GM12891 (cell line): ENCODE measurements at regions not wholly inside any gene's neighbourhood (a gene's known extent, or its start where the extent isn't known, plus 50 kb on each side); places are given as distances from the start of the nearest gene placed in this dataset.

Source experiments
- DNase-seq: peaks from one replicate; pipeline ENCODE4 v3.0.0; 2011; ENCODE audit warnings: low spot score; ENCODE audit not compliant: insufficient read length
- FAIRE-seq: peaks from 2 replicates; lab custom pipeline; 2011; peaks lifted over from hg19 to GRCh38; lab: Jason Lieb, UNC
- PAX5 ChIP-seq: IDR thresholded peaks from 2 replicates; pipeline ENCODE4 v1.6.1; 2011; ENCODE audit warnings: low read length, moderate library complexity, mild to moderate bottlenecking; ENCODE audit not compliant: insufficient read depth, severe bottlenecking
- POLR2A ChIP-seq: IDR thresholded peaks from 2 replicates; pipeline ENCODE4 v1.6.1; 2011; ENCODE audit warnings: low read depth, low read length, control low read depth
- POLR2AphosphoS5 ChIP-seq: IDR thresholded peaks from 2 replicates; pipeline ENCODE4 v1.6.1; 2011; ENCODE audit warnings: low read depth, low read length, control low read depth
- POU2F2 ChIP-seq: IDR thresholded peaks from 2 replicates; pipeline ENCODE4 v1.6.1; 2011; ENCODE audit warnings: low read depth, mild to moderate bottlenecking, control low read depth, low read length, moderate library complexity
- SPI1 ChIP-seq: IDR thresholded peaks from 2 replicates; pipeline ENCODE4 v1.6.1; 2011; ENCODE audit warnings: low read depth, low read length, control low read depth
- TAF1 ChIP-seq: IDR thresholded peaks from 2 replicates; pipeline ENCODE4 v1.6.1; 2011; ENCODE audit warnings: low read depth, low read length, control low read depth

DNA sequence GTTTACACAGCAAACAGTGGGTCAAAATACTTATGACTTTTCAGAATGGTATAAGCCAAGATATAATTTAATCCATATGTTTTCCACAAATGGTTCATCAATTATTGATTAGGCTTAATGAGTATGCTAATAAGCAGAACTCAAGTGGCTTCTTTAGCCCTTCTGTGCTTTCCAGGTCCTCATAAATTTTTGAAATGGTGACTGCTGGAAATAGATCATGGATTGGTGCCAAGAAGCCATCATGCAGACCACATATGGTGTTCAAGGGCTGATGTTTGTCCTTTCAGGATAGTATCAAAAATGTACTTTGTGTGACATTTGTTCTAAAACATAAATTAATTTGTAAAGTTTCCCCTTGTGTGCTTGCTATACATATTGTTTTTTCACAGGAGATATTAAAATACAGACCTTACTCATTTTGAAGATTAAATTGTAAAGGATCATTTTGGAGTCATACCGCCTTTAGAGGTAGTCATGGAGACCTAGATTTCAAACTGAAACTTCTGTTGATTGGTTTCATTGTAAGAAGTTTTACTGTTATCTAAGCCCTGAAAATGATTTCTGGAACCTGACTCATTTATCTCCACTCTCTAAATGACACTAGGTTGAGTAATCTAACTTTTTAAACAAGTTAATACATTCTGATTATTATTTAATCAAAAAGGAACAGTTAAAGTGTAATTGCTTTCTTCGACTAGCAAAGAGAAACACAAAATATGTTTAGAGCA is 507.9 kb downstream of the PLA2G4A start:
- TF ChIP-seq POU2F2 (no peak), POLR2AphosphoS5 (no peak), TAF1 (no peak), POLR2A (no peak), SPI1 (no peak), PAX5 (no peak)
- DNase-seq (no peak), FAIRE-seq (no peak)

DNA sequence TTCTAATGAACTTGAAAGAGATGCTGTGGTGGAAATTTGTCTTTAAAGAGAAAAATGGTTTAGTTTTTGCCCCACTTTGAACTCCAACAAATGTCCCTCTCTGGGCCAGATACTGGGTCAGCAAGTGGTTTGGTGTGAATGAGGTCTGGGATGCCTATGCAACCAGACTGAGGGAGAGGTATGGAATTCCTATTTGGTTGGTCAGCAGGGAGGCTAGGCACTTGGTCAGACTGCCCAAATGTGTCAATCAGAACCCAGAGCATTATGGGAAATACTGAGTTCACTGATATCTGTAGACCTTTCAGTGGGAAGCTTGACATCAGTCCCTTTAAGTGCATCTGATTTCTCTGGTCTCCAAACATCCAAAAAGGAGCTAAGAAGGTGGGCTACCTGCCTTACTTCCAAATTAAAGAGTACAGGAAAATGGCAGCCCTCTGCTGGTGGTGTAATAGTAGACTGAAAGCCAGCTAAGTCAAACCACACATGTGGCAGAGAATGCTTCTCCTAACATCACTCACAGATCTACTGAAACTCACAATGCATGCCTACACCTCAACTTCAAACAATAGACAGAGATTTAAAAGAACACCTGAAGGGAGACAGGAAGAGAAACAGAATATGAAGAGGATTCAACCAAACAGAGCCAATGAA is 510.1 kb downstream of the PLA2G4A start:
- DNase-seq = no peak
- FAIRE-seq = no peak
- no peak for TF ChIP-seq SPI1

DNA sequence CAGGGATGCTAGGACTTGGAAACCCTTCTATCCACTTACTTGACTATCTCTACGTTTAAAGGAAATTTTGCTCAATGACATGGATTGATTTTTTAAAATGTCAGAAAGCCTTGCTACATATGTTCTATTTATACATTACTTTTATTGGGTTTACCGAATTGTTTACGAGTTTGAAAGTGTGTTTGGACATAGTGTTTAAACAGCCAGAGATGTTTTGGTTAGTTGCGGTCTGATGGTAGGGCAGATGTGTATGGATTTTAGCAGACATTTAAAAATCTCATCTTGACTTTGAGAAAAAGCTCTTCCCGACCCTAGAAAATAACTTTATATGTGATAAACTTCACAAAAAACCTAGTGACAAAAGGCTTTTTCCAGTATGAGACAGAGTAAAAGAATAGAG is 513.7 kb downstream of the PLA2G4A start:
- FAIRE-seq (no peak), DNase-seq (no peak)
- TF ChIP-seq POLR2AphosphoS5 (no peak), POLR2A (no peak), PAX5 (no peak), SPI1 (no peak), TAF1 (no peak), POU2F2 (no peak)

DNA sequence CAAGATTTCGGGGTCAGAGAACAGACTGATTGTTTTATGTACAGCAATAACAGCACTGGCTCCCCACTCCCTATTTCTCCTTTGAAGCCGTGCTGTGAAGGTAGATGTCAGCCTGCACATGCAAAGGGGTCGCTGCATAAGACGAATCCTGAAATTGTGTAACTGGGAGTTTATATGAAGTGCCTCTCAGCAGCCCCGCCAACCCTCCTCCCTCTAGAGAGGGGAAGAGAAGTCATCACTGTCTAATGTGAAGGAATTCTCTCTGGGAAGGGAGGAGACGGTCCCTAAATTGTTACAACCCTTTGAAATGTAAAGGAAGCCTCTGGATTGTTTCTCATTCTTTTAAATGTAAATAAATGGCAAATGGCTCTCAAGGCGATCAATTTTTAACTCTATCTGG is 545.3 kb downstream of the PLA2G4A start:
- no peak for FAIRE-seq
- TF ChIP-seq TAF1 = no peak
- no peak for TF ChIP-seq POLR2AphosphoS5
- no peak for TF ChIP-seq PAX5
- no peak for TF ChIP-seq SPI1
- TF ChIP-seq POLR2A = no peak
- no peak for TF ChIP-seq POU2F2
- DNase-seq = no peak

DNA sequence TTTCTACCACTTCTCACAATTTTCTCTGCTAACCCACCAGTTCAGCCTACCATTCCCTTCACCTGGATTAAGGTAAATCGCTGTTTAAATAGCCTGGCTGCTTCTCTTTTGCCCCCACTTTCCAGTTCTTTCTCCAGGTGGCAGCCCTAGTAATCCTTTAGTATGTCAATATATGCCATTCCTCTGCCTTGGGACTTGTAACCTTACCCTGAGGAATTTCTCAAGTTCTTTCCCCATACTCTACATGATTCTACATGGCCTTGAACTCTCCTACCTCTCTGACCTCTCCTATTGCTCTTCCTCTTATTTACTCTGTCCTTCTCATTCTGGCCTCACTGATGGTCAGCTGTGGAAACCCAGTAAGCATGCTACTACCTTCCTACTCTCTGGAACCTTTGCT is 546.0 kb downstream of the PLA2G4A start:
- DNase-seq = no peak
- no peak for FAIRE-seq
- no peak for TF ChIP-seq PAX5

DNA sequence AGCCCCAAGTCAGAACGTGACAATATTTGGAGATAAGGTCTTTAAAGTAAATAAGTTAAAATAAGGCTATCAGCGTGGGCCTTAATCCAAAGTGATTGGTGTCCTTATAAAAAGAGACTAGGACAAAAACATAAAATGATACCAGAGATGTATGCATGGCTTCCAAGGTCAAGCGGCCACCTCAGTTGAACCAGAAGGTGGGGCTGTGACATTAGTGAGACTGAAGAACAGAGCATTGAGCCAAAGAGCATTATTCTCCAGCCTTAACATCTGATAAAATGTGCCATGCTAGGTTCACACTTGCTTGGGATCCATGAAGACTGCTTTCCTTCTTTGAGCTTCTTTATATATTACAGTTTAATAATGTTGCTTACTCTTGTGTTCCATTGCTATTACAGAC is 554.6 kb downstream of the PLA2G4A start:
- FAIRE-seq (no peak), DNase-seq (no peak)
- no peak for TF ChIP-seq POLR2A
- TF ChIP-seq POU2F2 = no peak
- no peak for TF ChIP-seq POLR2AphosphoS5
- TF ChIP-seq TAF1 = no peak
- TF ChIP-seq SPI1 = no peak
- TF ChIP-seq PAX5 = no peak

DNA sequence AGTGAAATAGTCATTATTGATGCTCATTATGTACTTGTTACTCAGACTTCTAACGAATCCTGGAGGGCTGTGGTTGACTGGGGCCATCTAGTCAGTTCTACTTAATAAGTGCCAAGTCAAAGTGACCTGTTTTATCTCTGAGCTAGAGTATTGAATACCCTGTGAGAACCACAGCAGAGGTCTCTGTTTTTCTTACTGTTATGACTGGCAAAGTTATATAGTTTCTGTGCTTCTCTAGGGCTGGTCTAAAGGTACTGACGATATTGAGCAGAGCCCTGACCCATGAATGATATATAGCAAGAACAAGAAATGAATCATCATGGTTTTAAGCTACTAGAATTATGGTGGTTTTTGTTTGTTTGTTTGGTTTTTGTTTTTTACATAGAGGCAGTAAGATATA is 555.8 kb downstream of the PLA2G4A start:
- TF ChIP-seq POU2F2 = no peak
- DNase-seq (peak; percentile 4), FAIRE-seq (no peak)

DNA sequence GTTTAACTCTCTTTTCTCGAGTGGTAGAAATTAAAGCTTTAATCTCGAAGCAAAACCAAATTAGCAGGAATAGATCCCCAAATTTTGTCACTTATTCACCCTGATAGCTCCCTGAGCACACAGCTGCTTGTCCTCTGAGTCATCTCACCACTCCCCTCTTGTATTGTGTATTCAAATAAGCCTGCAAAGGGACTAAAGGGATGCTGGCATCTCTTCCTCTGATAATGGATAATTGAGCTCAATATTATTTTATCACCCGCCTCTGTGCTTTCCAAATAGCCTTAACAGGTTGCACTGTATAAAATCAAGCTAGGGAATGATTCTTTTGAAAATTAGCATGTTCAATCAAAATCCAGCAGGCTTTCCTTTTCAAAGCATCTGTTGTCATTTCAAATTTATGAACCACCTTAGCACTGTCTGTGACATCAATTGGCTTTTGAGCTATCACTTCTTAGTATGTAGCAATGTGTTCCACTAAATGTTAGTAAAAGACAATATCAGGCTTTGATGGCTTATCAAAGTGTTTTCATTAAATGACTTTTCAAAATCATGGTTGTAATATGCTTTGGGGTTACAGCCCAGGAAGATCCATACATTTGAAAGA is 561.6 kb downstream of the PLA2G4A start:
- no peak for DNase-seq
- FAIRE-seq = no peak
- no peak for TF ChIP-seq POLR2AphosphoS5
- TF ChIP-seq POU2F2 = no peak
- TF ChIP-seq POLR2A = no peak
- TF ChIP-seq SPI1 = no peak
- TF ChIP-seq PAX5 = no peak
- TF ChIP-seq TAF1 = no peak

DNA sequence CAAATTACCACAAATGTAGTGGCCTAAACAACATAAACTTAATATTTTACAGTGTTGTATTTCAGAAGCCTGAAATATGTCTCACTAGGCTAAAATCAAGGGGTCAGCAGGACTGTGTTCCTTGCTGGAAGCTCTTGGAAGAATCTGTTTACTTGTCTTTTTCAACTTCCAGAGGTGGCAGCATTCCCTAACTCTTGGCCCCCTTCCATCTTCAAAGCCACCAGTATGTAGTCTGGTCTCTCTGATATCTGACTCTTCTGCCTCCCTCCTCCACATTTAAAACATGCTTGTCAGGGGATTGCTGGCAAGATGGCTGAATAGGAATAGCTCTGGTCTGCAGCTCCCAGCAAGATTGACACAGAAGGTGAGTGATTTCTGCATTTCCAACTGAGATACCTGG is 567.5 kb downstream of the PLA2G4A start:
- DNase-seq (no peak), FAIRE-seq (no peak)
- TF ChIP-seq SPI1 = no peak
- no peak for TF ChIP-seq POLR2A
- no peak for TF ChIP-seq PAX5
- TF ChIP-seq POU2F2 = no peak
- TF ChIP-seq TAF1 = no peak
- no peak for TF ChIP-seq POLR2AphosphoS5

DNA sequence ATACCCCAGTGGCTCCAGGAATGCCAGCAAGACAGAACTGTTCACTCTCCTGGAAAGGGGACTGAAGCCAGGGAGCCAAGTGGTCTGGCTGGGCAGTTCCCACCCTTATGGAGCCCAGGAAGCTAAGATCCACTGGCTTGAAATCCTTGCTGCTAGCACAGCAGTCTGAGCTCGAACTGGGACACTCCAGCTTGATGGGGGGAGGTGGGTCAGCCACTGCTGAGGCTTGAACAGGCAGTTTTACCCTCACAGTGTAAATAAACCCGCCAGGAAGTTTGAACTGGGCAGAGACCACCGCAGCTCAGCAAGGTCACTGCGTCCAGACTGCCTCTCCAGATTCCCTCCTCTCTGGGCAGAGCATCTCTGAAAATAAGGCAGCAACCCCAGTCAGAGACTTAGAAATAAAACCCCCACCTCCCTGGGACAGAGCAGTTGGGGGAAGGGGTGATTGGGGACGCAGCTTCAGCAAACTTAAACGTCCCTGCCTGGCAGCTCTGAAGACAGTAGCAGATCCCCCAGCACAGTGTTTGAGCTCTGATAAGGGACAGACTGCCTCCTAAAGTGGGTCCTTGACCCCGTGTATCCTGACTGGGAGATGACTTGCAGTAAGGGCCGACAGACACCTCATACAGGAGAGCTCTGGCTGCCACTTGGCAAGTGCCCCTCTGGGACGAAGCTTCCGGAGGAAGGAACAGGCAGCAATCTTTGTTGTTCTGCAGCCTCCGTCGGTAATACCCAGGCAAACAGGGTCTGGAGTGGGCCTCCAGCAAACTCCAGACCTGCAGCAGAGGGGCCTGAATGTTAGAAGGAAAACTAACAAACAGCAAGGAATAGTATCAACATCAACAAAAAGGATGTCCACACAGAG is 568.4 kb downstream of the PLA2G4A start:
- FAIRE-seq (no peak), DNase-seq (no peak)
- TF ChIP-seq SPI1 (no peak), POLR2A (no peak), PAX5 (no peak)
